Transverse colon (tissue), 4 donors: ENCODE measurements at regions not wholly inside any gene's neighbourhood (a gene's known extent, or its start where the extent isn't known, plus 50 kb on each side); places are given as distances from the start of the nearest gene placed in this dataset.

Experiments used
- DNase-seq: peaks from one replicate; pipeline ENCODE4 v3.0.0-alpha.2; 2019
- H3K27ac ChIP-seq, 4 donors: fragments of 200-600 bp; sonication (generic); 2 replicates each; pipeline ENCODE4 v1.5.1; 2016 to 2018; ENCODE audit warnings: inconsistent platforms in 4 of 4
- H3K27me3 ChIP-seq: fragments of 200-600 bp; sonication (generic); 2 replicates; pipeline ENCODE4 v1.5.1; 2017; ENCODE audit warnings: inconsistent platforms
- H3K36me3 ChIP-seq, 4 donors: fragments of 200-600 bp; sonication (generic); 2 replicates each; pipeline ENCODE4 v1.5.1; 2017 to 2019; ENCODE audit warnings: inconsistent platforms in 4 of 4
- H3K4me1 ChIP-seq, 4 donors: fragments of 200-600 bp; sonication (generic); 2 replicates each; pipeline ENCODE4 v1.5.1; 2017 to 2020; ENCODE audit warnings: inconsistent platforms in 4 of 4
- H3K4me3 ChIP-seq, 4 donors: fragments of 200-600 bp; sonication (generic); 1 replicate in 1 of 4; 2 replicates in 3 of 4; pipeline versions ENCODE4 v1.5.1 to v1.6.1; 2017 to 2019; ENCODE audit warnings: inconsistent platforms in 4 of 4
- H3K9me3 ChIP-seq, 2 donors: fragments of 200-600 bp; sonication (generic); 2 replicates each; pipeline ENCODE4 v1.5.1; 2017 to 2019; ENCODE audit warnings: inconsistent platforms in 2 of 2
- CTCF ChIP-seq, 5 experiments: fragments of 200-600 bp in 3 of 5; fragments of 450-650 bp in 2 of 5; sonication (generic) in 3 of 5; IDR thresholded peaks; 1 replicate in 2 of 5; 2 replicates in 3 of 5; pipeline ENCODE4 v1.5.1; 2016 to 2017; ENCODE audit warnings: antibody characterized with exemption in 5 of 5, inconsistent platforms in 3 of 5, mild to moderate bottlenecking in 2 of 5, moderate library complexity in 1 of 5
- EP300 ChIP-seq: sonication (generic); formaldehyde crosslinking; IDR thresholded peaks from one replicate; pipeline ENCODE4 v1.6.1; 2017; ENCODE audit warnings: antibody characterized with exemption, low read depth
- POLR2A ChIP-seq: fragments of 450-650 bp; IDR thresholded peaks from one replicate; pipeline ENCODE4 v1.6.1; 2016; ENCODE audit warnings: antibody characterized with exemption, mild to moderate bottlenecking, moderate library complexity
- POLR2AphosphoS5 ChIP-seq, 3 donors: sonication (generic); formaldehyde crosslinking; IDR thresholded peaks; one replicate each; pipeline ENCODE4 v1.6.1; 2016; ENCODE audit warnings: antibody characterized with exemption in 3 of 3
- WGBS, 2 donors: methylation state at CpG; one replicate each; pipeline ENCODE4 v1.1.5; 2018; ENCODE audit warnings: low coverage in 1 of 2; 5-methylcytosine and 5-hydroxymethylcytosine counted together
- in situ Hi-C, 4 donors: fragments of 200-750 bp; cut with MboI; loops; one replicate each; pipeline versions ENCODE4 v1.15.0 to v1.15.1; 2017; ENCODE audit warnings: low sequenced_read_pairs in 3 of 4, low pct_ligation_motif_present in 1 of 4, low pct_unique_long_range_greater_than_20kb in 1 of 4
- intact Hi-C: fragments of 100-400 bp; cut with DNase I; formaldehyde crosslinking; loops from one replicate; pipeline ENCODE4 v1.15.1; 2023; ENCODE audit warnings: low total_unique reads

- H3K9me3 ChIP-seq: peaks cover 0 to 10% of the 10 kb centered on the region in 2 donors
- no peak overlapping the region for H3K4me3 ChIP-seq
- H3K36me3 ChIP-seq: no peaks in the 10 kb centered on the region
- 58% methylated on average over 2 of the region's 2 CpGs for WGBS, 2 donors
- H3K4me1 ChIP-seq: no peaks in the 10 kb centered on the region
- TF ChIP-seq CTCF (IDR thresholded peaks at IDR 0.05) (no peak), POLR2A (no peak), EP300 (no peak), POLR2AphosphoS5 (IDR thresholded peaks at IDR 0.05) (no peak)
- no peaks in the 10 kb centered on the region for H3K27me3 ChIP-seq
- in situ Hi-C loops: no loop called here
- intact Hi-C loops: no loop called here
- DNase-seq: no peak
- no peak overlapping the region for H3K27ac ChIP-seq
These were observed 409.6 kb downstream of the SEC23A start for GRCh38 chr14:38693423-38693822.

DNA sequence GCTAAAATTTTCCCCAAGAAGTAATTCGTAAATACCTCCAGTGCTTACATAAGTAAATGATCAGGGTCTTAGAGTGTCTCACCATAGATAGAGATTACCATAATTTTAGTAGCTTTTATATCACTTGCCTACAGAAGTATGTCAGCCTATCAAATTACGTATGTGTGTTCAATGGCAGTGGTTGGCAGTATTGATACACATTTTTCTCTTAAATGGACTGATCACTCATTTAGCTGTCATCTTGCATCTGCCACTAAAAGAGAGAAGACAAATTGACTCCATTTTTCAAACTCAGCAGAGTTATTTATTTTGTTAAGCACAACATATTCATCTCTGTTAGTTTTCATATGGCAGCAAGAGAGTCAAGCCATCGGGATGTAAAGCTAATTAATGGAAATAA is 413.1 kb upstream of the CLEC14A start:
- intact Hi-C loops: no loop called here
- 77 to 80% methylated on average over 3 of the region's 3 CpGs for WGBS, 2 donors
- Histone ChIP-seq H3K27me3 (no peaks in the 10 kb centered on the region), H3K4me1 (no peaks in the 10 kb centered on the region), H3K27ac (no peak overlapping the region), H3K36me3 (no peaks in the 10 kb centered on the region), H3K4me3 (no peak overlapping the region), H3K9me3 (no peaks in the 10 kb centered on the region)
- in situ Hi-C loops: no loop called here
- TF ChIP-seq POLR2AphosphoS5 (IDR thresholded peaks at IDR 0.05): no peak
- TF ChIP-seq EP300: no peak
- TF ChIP-seq POLR2A: no peak
- TF ChIP-seq CTCF (IDR thresholded peaks at IDR 0.05): no peak
- DNase-seq: no peak

GRCh38 chr14:38663382-38663781 is 407.5 kb upstream of the CLEC14A start:
- no peak for DNase-seq
- no peak for TF ChIP-seq EP300
- no peak for TF ChIP-seq CTCF (IDR thresholded peaks at IDR 0.05)
- 81 to 93% methylated on average over 1 of the region's 1 CpG for WGBS, 2 donors

DNA sequence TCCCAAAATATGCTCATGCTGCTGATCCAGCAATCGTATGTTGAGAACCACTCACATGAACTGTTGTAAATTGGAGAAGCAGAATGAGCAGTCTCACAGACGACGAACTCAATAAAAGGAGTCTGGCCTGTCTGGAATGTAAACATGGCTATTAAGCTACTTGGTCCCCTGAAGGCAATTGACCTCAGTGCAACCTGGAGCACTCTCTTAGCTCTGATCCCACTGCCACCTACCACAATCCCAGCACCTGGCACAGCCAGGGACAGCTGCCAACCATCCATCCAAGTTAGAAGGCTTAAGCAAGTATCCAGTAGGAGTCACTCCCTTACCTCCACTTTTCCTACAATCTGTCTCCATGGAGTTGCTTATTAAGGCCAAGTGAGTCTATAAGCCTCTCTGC is 406.9 kb upstream of the CLEC14A start:
- in situ Hi-C loops (no loop called here), intact Hi-C loops (no loop called here)
- Histone ChIP-seq H3K27me3 (no peaks in the 10 kb centered on the region), H3K27ac (no peak overlapping the region), H3K36me3 (no peaks in the 10 kb centered on the region), H3K4me3 (no peak overlapping the region), H3K9me3 (no peaks in the 10 kb centered on the region), H3K4me1 (no peaks in the 10 kb centered on the region)
- no peak for DNase-seq
- no peak for TF ChIP-seq EP300
- no peak for TF ChIP-seq POLR2A
- TF ChIP-seq POLR2AphosphoS5 (IDR thresholded peaks at IDR 0.05): no peak
- TF ChIP-seq CTCF (IDR thresholded peaks at IDR 0.05): no peak
- WGBS, 2 donors: 59% methylated on average over 3 of the region's 3 CpGs; no CpG with 5 or more reads in 1 of the 2 donors

More at GRCh38 chr14:38663382-38663781, 407.5 kb upstream of the CLEC14A start:
- Histone ChIP-seq H3K27me3 (no peaks in the 10 kb centered on the region), H3K4me1 (no peaks in the 10 kb centered on the region), H3K36me3 (no peaks in the 10 kb centered on the region), H3K4me3 (no peak overlapping the region), H3K9me3 (no peaks in the 10 kb centered on the region), H3K27ac (no peak overlapping the region)
- intact Hi-C loops: no loop called here
- in situ Hi-C loops: no loop called here
